Activated gamma-delta T cell treated with anti-CD3 and anti-CD28 coated beads, Interleukin-2, amount 50 U/mL, for 16 hours (primary cell): ENCODE measurements at regions not wholly inside any gene's neighbourhood (a gene's known extent, or its start where the extent isn't known, plus 50 kb on each side); places are given as distances from the start of the nearest gene placed in this dataset.
"Not testable (repeated sequence)": the region's sequence is repeated elsewhere in the genome, so short reads cannot be mapped to it uniquely, and the experiment has no call there.

Experiments
- DNase-seq: peaks from one replicate; pipeline ENCODE4 v3.0.0-alpha.2; 2020; ENCODE audit warnings: low read depth

GRCh38 chr3:194022052-194022451, 113.9 kb upstream of the HES1 start:
- DNase-seq: no peak

GRCh38 chr3:194022816-194023215, 113.1 kb upstream of the HES1 start:
- DNase-seq: no peak

- DNase-seq: no peak
Observed at GRCh38 chr3:194023501-194024280, 112.3 kb upstream of the HES1 start.

GRCh38 chr3:194025119-194025518, 110.8 kb upstream of the HES1 start:
- DNase-seq: no peak

- DNase-seq: no peak
Observed at GRCh38 chr3:194025951-194026350, 110.0 kb upstream of the HES1 start.

- DNase-seq: no peak
Observed at GRCh38 chr3:194028434-194029004, 107.4 kb upstream of the HES1 start.

GRCh38 chr3:194029846-194030245, 106.1 kb upstream of the HES1 start:
- DNase-seq: no peak

GRCh38 chr3:194030372-194030771, 105.6 kb upstream of the HES1 start:
- no peak for DNase-seq

GRCh38 chr3:194031349-194031748, 104.6 kb upstream of the HES1 start:
- DNase-seq: no peak

GRCh38 chr3:194031867-194032635, 103.9 kb upstream of the HES1 start:
- DNase-seq: no peak

GRCh38 chr3:194032828-194033435, 103.0 kb upstream of the HES1 start:
- no peak for DNase-seq

GRCh38 chr3:194034346-194035336, 101.3 kb upstream of the HES1 start:
- no peak for DNase-seq

GRCh38 chr3:194035406-194036138, 100.4 kb upstream of the HES1 start:
- DNase-seq: no peak

- no peak for DNase-seq
Observed at GRCh38 chr3:194036842-194037241, 99.1 kb upstream of the HES1 start.

GRCh38 chr3:194038346-194038745, 97.6 kb upstream of the HES1 start:
- DNase-seq: not testable (repeated sequence)

GRCh38 chr3:194038960-194039359, 97.0 kb upstream of the HES1 start:
- no peak for DNase-seq

- DNase-seq: no peak
Observed at GRCh38 chr3:194040516-194041273, 95.3 kb upstream of the HES1 start.

GRCh38 chr3:194042927-194043326, 93.0 kb upstream of the HES1 start:
- DNase-seq: no peak

GRCh38 chr3:194043516-194043915, 92.4 kb upstream of the HES1 start:
- no peak for DNase-seq

GRCh38 chr3:194045289-194045688, 90.7 kb upstream of the HES1 start:
- no peak for DNase-seq
